BLaER1 treated with 17β-estradiol and CSF1 and Interleukin-3, amounts not matched to agents 10 nM and 100 nM (cell line): ENCODE measurements at regions not wholly inside any gene's neighbourhood (a gene's known extent, or its start where the extent isn't known, plus 50 kb on each side); places are given as distances from the start of the nearest gene placed in this dataset.

Source experiments
- H3K27ac ChIP-seq, 11 experiments: shearing (Covaris generic); formaldehyde crosslinking; 2 replicates each; pipeline ENCODE4 v1.8.1; 2022
- H3K27me3 ChIP-seq, 11 experiments: shearing (Covaris generic); formaldehyde crosslinking; 2 replicates each; pipeline ENCODE4 v1.8.1; 2022
- H3K36me3 ChIP-seq, 11 experiments: shearing (Covaris generic); formaldehyde crosslinking; 2 replicates each; pipeline ENCODE4 v1.8.1; 2022
- H3K4me1 ChIP-seq, 10 experiments: shearing (Covaris generic); formaldehyde crosslinking; 2 replicates each; pipeline ENCODE4 v1.8.1; 2022
- H3K4me2 ChIP-seq, 11 experiments: shearing (Covaris generic); formaldehyde crosslinking; 2 replicates each; pipeline ENCODE4 v1.8.1; 2022
- H3K4me3 ChIP-seq, 10 experiments: shearing (Covaris generic); formaldehyde crosslinking; 2 replicates each; pipeline ENCODE4 v1.8.1; 2022
- H3K9ac ChIP-seq, 11 experiments: shearing (Covaris generic); formaldehyde crosslinking; 2 replicates each; pipeline ENCODE4 v1.8.1; 2022
- H3K9me3 ChIP-seq, 11 experiments: shearing (Covaris generic); formaldehyde crosslinking; replicated peaks in 1 of 11; 2 replicates each; pipeline ENCODE4 v1.8.1; 2022
- H4K20me1 ChIP-seq, 11 experiments: shearing (Covaris generic); formaldehyde crosslinking; 2 replicates each; pipeline ENCODE4 v1.8.1; 2022
- Cebpa-rat ChIP-seq, 11 experiments: shearing (Covaris generic); IDR thresholded peaks; 2 replicates each; pipeline ENCODE4 v1.8.1; 2022

- H3K9me3 ChIP-seq, result no peaks in the 10 kb centered on the region
- TF ChIP-seq Cebpa-rat (IDR thresholded peaks at IDR 0.05), result no peak
- no peak overlapping the region for H3K4me2 ChIP-seq
- H3K27ac ChIP-seq, result no peak overlapping the region
- no peaks in the 10 kb centered on the region for H3K4me1 ChIP-seq
- H3K27me3 ChIP-seq, result no peaks in the 10 kb centered on the region
- no peaks in the 10 kb centered on the region for H3K36me3 ChIP-seq
- no peak overlapping the region for H3K4me3 ChIP-seq
- no peak overlapping the region for H3K9ac ChIP-seq
- no peaks in the 10 kb centered on the region for H4K20me1 ChIP-seq
Observed at GRCh38 chr6:126824226-126824625, 294.2 kb upstream of the RSPO3 start.

GRCh38 chr6:126824815-126825214 is 293.7 kb upstream of the RSPO3 start:
- H3K36me3 ChIP-seq, result no peaks in the 10 kb centered on the region
- H3K4me3 ChIP-seq, result no peak overlapping the region
- no peaks in the 10 kb centered on the region for H3K27me3 ChIP-seq
- no peak overlapping the region for H3K4me2 ChIP-seq
- no peaks in the 10 kb centered on the region for H3K9me3 ChIP-seq
- no peak overlapping the region for H3K27ac ChIP-seq
- H3K9ac ChIP-seq, result no peak overlapping the region
- no peaks in the 10 kb centered on the region for H3K4me1 ChIP-seq
- no peaks in the 10 kb centered on the region for H4K20me1 ChIP-seq
- no peak for TF ChIP-seq Cebpa-rat (IDR thresholded peaks at IDR 0.05)

DNA sequence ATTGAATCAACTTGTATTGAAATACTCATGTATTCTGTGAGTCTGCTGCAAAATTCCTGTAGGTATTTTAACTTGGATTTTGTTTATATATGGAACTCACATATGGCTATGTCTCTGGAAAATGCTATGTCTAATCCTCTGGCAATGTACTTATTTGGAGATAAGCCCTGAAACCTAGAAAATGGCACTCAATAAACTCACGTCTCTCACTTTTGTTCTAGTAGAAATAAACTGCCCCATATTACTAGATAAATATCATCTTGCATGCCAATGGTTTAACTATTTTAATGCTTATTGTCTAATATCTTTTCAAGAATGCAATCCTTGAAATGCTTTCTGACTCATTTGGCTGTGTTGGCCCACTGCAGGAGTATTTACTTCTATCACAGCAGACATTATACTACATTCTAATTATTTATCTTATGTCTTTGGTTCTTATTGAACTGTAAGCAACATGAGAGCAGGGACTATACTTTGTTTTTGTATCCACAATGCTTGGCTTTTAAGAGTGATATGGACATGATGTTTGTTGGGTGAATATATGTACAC is 292.2 kb upstream of the RSPO3 start:
- no peaks in the 10 kb centered on the region for H3K4me1 ChIP-seq
- H3K9me3 ChIP-seq, result no peaks in the 10 kb centered on the region
- H3K27ac ChIP-seq, result no peak overlapping the region
- no peaks in the 10 kb centered on the region for H3K27me3 ChIP-seq
- H3K4me2 ChIP-seq, result no peak overlapping the region
- no peaks in the 10 kb centered on the region for H3K36me3 ChIP-seq
- no peak overlapping the region for H3K4me3 ChIP-seq
- no peak for TF ChIP-seq Cebpa-rat (IDR thresholded peaks at IDR 0.05)
- H3K9ac ChIP-seq, result no peak overlapping the region
- no peaks in the 10 kb centered on the region for H4K20me1 ChIP-seq

DNA sequence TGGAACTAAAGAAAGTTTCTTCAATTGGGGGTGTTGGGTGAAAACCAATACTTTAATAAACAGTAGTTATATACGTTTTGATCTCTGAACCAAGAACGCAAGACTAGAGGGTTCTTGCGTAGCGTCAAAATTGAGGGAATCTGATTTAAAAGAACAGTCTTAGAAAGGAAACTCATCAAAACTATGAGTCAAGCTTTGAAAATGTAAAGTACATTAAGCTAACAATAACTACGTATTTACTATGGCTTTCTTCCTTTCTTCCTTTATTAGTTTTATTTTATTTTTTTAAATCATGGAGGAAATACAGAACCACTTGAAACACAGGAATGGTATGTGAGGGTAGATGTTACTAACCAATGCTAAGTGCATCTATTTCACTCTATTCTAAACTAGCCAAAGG is 287.0 kb upstream of the RSPO3 start:
- no peaks in the 10 kb centered on the region for H4K20me1 ChIP-seq
- H3K27ac ChIP-seq, result no peak overlapping the region
- H3K27me3 ChIP-seq, result no peaks in the 10 kb centered on the region
- H3K9me3 ChIP-seq, result no peaks in the 10 kb centered on the region
- H3K4me1 ChIP-seq, result no peaks in the 10 kb centered on the region
- no peak overlapping the region for H3K4me2 ChIP-seq
- H3K9ac ChIP-seq, result no peak overlapping the region
- no peaks in the 10 kb centered on the region for H3K36me3 ChIP-seq
- no peak overlapping the region for H3K4me3 ChIP-seq
- no peak for TF ChIP-seq Cebpa-rat (IDR thresholded peaks at IDR 0.05)

- no peak overlapping the region for H3K4me2 ChIP-seq
- H3K27me3 ChIP-seq, result no peaks in the 10 kb centered on the region
- H4K20me1 ChIP-seq, result no peaks in the 10 kb centered on the region
- H3K9ac ChIP-seq, result no peak overlapping the region
- H3K36me3 ChIP-seq, result no peaks in the 10 kb centered on the region
- H3K9me3 ChIP-seq, result no peaks in the 10 kb centered on the region
- TF ChIP-seq Cebpa-rat (IDR thresholded peaks at IDR 0.05), result no peak
- H3K27ac ChIP-seq, result no peak overlapping the region
- H3K4me3 ChIP-seq, result no peak overlapping the region
- peaks cover 0 to 7% (median 0%) of the 10 kb centered on the region in 10 experiments; a peak in 2 of 20 replicates for H3K4me1 ChIP-seq
Observed at GRCh38 chr6:126842769-126843168, 275.7 kb upstream of the RSPO3 start.

DNA sequence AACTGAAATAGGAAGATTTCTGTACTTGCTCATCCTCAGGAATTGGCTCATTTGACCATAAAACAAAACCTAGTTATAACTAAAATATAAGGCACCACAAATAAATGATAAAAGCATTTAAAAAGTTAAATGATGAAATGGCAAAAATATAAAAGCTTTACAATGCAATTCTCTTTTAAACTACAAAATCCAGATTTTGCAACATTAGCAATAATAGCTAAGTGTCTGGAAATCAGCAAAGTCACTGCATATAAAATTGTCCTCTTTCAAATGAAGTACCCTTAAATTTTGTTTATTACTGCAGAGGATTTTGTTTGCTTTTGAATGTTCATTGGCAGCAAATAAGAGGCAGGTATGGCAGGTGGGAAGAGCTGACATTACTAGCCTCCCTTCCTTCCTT is 270.4 kb upstream of the RSPO3 start:
- TF ChIP-seq Cebpa-rat (IDR thresholded peaks at IDR 0.05), result no peak
- Histone ChIP-seq H3K4me2 (no peak overlapping the region), H3K36me3 (no peaks in the 10 kb centered on the region), H3K27me3 (no peaks in the 10 kb centered on the region), H3K9me3 (no peaks in the 10 kb centered on the region), H3K4me1 (peaks cover 0 to 7% (median 0%) of the 10 kb centered on the region in 10 experiments; a peak in 2 of 20 replicates), H3K4me3 (no peak overlapping the region), H4K20me1 (no peaks in the 10 kb centered on the region), H3K27ac (no peak overlapping the region), H3K9ac (no peak overlapping the region)

DNA sequence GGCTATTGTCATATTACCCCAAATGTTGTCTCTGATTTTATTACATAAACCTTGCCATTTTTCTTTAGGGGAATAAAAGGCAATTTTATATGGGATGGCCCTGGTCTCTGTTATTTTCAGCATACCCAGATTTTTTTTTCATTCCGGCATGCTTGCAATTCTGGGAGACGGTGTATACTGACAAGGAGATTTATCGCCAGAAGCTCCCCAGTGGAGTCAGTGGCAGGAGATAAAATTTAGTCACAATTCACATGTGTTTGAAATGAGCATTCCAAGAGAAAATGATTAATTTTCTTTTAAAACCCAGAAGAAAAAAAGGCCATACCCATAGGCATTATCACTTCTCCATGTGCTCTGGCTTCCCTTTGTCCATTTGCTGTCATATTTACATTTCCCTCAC is 250.8 kb upstream of the RSPO3 start:
- no peak for TF ChIP-seq Cebpa-rat (IDR thresholded peaks at IDR 0.05)
- Histone ChIP-seq H3K9ac (no peak overlapping the region), H3K9me3 (0 out of 22 replicates have a peak, but pooled peaks cover 0 to 3% (median 0%) of the 10 kb centered on the region in 11 experiments), H3K4me1 (no peaks in the 10 kb centered on the region), H3K27ac (no peak overlapping the region), H3K27me3 (no peaks in the 10 kb centered on the region), H3K4me2 (no peak overlapping the region), H3K36me3 (no peaks in the 10 kb centered on the region), H4K20me1 (no peaks in the 10 kb centered on the region), H3K4me3 (no peak overlapping the region)

- Histone ChIP-seq H3K4me2 (no peak overlapping the region), H3K9me3 (no peaks in the 10 kb centered on the region), H3K27me3 (no peaks in the 10 kb centered on the region), H3K27ac (no peak overlapping the region), H3K4me3 (no peak overlapping the region), H3K36me3 (no peaks in the 10 kb centered on the region), H3K4me1 (no peaks in the 10 kb centered on the region), H4K20me1 (no peaks in the 10 kb centered on the region), H3K9ac (no peak overlapping the region)
- no peak for TF ChIP-seq Cebpa-rat (IDR thresholded peaks at IDR 0.05)
Observed at GRCh38 chr6:126873351-126873750, 245.1 kb upstream of the RSPO3 start.

DNA sequence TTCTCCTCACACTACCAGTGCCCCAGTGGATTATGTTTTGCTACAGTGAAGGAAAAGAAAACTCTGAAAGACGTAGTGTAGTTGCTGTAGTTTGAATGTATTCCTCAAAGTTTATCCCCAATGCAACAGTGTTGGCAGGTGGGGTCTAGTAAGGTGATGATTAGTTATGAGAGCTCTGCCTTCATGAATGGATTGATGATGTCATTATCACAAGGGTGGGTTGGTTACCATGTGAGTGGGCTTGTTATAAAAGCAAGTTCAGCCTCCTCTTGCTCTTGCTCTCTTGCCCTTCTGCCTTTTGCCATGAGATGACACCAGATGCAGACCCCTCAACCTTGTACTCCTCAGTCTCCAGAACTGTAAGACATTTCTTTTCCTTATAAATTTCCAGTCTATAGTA is 244.7 kb upstream of the RSPO3 start:
- Histone ChIP-seq H3K4me2 (no peak overlapping the region), H3K36me3 (no peaks in the 10 kb centered on the region), H3K9me3 (no peaks in the 10 kb centered on the region), H3K4me1 (no peaks in the 10 kb centered on the region), H3K4me3 (no peak overlapping the region), H4K20me1 (no peaks in the 10 kb centered on the region), H3K27ac (no peak overlapping the region), H3K27me3 (no peaks in the 10 kb centered on the region), H3K9ac (no peak overlapping the region)
- TF ChIP-seq Cebpa-rat (IDR thresholded peaks at IDR 0.05), result no peak

- Histone ChIP-seq H3K27me3 (no peaks in the 10 kb centered on the region), H3K4me1 (no peaks in the 10 kb centered on the region), H3K27ac (no peak overlapping the region), H3K36me3 (no peaks in the 10 kb centered on the region), H3K9me3 (no peaks in the 10 kb centered on the region), H3K4me3 (no peak overlapping the region), H4K20me1 (no peaks in the 10 kb centered on the region), H3K4me2 (no peak overlapping the region), H3K9ac (no peak overlapping the region)
- TF ChIP-seq Cebpa-rat (IDR thresholded peaks at IDR 0.05), result no peak
Observed at GRCh38 chr6:126876446-126876845, 242.0 kb upstream of the RSPO3 start.
